ENCODE measurements at regions not wholly inside any gene's neighbourhood (a gene's known extent, or its start where the extent isn't known, plus 50 kb on each side); places are given as distances from the start of the nearest gene placed in this dataset.
A peak's percentile ranks its signal among the peaks of the same experiment; 100 is the strongest.
"Not testable (repeated sequence)": the region's sequence is repeated elsewhere in the genome, so short reads cannot be mapped to it uniquely, and the experiment has no call there.

DNA sequence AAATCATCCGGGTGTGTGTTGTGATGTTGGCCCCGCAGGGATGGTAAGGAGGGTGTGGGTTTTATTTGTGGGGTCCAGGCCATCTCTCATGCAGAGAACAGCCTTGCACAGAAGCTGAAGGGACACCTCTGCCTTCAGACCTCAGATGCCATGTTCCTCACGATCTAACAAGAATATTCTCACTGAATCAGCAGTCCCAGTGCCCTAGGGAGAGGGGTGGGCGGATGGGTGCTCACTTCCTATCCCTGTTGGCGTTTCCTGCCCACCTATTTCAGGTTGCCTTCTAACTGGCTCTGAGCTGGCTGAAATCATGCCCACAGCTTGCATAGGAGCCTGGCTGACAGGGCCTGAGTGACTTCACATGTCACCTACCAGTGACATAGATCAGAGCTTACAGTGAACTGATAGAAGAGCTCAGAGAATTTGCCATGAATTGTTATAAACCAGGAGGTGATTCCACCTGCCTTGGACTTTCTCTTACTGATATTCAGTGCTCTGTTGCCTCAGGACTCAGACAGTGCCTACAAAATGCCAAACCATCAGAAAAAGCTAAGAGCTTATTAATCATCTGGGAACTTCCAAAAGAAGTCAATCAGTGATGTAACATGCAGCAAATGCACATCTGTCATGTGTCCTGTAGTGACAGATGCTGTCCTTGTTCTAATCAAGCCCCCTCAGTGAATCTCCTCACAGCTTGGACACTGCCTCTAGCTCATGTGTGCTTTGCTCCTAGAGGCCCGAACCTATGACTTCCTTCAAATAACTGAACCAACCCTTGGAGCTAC, 186.8 kb upstream of the ADRA1D start:
- no peak for DNase-seq
- peaks cover 15% of the 10 kb centered on the region for H3K27me3 Mint-ChIP-seq
- H3K9me3 Mint-ChIP-seq = no peaks in the 10 kb centered on the region
- no peaks in the 10 kb centered on the region for H3K4me1 Mint-ChIP-seq
- ChIA-PET POLR2A (no interaction called here), CTCF (no interaction called here)
- no peak overlapping the region for H3K4me3 Mint-ChIP-seq
- no peaks in the 10 kb centered on the region for H3K36me3 Mint-ChIP-seq (ENCODE audit: low read depth)
- no peak overlapping the region for H3K27ac Mint-ChIP-seq

DNA sequence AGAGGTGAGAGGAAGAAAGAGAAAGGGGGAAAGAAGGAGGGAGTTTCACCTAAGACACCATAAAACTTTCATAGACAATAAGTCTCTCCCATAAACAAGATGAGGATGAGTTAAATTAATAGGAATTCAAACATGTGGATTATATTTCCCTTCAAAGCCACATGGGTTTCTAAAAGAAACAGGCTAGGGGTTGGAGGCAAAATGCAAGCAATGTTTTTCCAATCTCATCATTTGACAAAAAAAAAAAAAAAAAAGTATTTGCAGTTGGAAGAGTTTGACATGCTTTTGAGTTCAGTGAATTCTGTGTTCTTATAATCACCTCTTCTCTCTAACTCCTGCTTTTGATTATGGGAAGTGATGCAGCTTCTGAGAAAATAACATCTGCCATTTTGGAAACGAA, 186.1 kb upstream of the ADRA1D start:
- peaks cover 15% of the 10 kb centered on the region for H3K27me3 Mint-ChIP-seq
- CTCF ChIA-PET = no interaction called here
- no peaks in the 10 kb centered on the region for H3K4me1 Mint-ChIP-seq
- H3K27ac Mint-ChIP-seq = no peak overlapping the region
- H3K4me3 Mint-ChIP-seq = no peak overlapping the region
- no peaks in the 10 kb centered on the region for H3K36me3 Mint-ChIP-seq (ENCODE audit: low read depth)
- POLR2A ChIA-PET = no interaction called here
- DNase-seq = no peak
- no peaks in the 10 kb centered on the region for H3K9me3 Mint-ChIP-seq

DNA sequence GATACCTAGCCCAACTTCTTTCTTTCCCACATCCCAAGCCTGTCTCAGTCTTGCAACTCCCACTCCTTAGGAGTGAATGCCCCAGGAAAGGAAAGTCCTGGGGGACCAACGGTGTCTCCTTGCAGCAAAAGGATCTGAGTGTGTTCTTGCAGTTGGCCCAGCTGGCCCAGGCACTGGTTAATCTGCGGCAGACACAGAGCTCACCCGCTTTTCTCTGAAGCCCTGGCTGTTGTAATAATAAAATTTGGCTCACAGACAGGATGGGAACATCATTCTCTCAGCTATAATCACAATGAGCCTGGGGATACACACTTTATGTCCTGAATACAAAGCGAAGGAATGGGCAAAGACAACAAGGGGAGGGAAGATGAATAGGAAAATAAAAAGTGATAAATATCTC, 185.6 kb upstream of the ADRA1D start:
- Mint-ChIP-seq H3K36me3 (ENCODE audit: low read depth) (no peaks in the 10 kb centered on the region), H3K4me3 (no peak overlapping the region), H3K9me3 (no peaks in the 10 kb centered on the region), H3K27ac (no peak overlapping the region), H3K4me1 (no peaks in the 10 kb centered on the region), H3K27me3 (peaks cover 15% of the 10 kb centered on the region)
- CTCF ChIA-PET = no interaction called here
- DNase-seq = no peak
- POLR2A ChIA-PET = no interaction called here

DNA sequence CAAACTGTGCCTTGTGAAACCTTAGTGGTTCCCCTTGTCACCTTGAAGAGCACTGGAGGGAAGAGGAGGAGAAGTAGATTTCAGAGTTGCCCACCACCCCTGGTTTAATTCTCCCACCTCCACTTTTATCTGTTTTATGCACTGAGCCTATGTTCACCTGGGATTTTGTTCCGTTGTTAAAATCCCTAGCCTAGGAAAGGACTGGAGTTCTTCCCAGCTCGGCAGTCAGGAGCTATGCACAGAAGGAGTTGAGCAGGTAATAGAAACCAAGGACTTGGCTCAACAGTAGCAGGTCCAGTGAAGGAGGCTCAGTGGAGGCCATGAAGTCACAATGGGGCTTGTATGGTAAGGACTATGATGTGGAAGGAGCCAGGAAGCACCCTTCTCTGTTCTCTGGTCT, 182.4 kb upstream of the ADRA1D start:
- Mint-ChIP-seq H3K36me3 (ENCODE audit: low read depth) (no peaks in the 10 kb centered on the region), H3K4me1 (peaks cover 7% of the 10 kb centered on the region), H3K9me3 (no peaks in the 10 kb centered on the region), H3K27me3 (peaks cover 13% of the 10 kb centered on the region), H3K4me3 (no peak overlapping the region), H3K27ac (no peak overlapping the region)
- ChIA-PET POLR2A (no interaction called here), CTCF (no interaction called here)
- DNase-seq = no peak

DNA sequence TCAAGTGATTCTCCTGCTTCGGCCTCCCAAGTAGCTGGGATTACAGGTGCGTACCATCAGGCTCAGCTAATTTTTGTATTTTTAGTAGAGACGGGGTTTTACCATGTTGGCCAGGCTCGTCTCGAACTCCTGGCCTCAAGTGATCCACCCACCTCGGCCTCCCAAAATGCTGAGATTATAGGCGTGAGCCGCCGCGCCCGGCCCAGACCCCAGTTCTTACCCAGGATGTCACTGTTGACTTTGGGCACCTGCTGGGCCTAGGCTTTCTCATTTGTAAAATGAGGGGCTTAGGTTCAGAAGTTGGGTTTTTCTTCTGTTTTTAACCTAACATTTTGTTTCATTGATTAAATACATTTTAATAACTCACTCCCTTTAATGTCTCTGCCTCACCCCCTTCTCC, 181.7 kb upstream of the ADRA1D start:
- H3K4me1 Mint-ChIP-seq; H3K36me3 Mint-ChIP-seq (ENCODE audit: low read depth); DNase-seq; H3K4me3 Mint-ChIP-seq; H3K27ac Mint-ChIP-seq; H3K9me3 Mint-ChIP-seq; POLR2A ChIA-PET: not testable (repeated sequence)
- peaks cover 13% of the 10 kb centered on the region for H3K27me3 Mint-ChIP-seq
- CTCF ChIA-PET = interaction anchor here (0.6 to 0.7 kb wide), 2 partner anchors 10 to 141 kb away, joined by 3 read pairs; no protein-coding TSS in a partner anchor

DNA sequence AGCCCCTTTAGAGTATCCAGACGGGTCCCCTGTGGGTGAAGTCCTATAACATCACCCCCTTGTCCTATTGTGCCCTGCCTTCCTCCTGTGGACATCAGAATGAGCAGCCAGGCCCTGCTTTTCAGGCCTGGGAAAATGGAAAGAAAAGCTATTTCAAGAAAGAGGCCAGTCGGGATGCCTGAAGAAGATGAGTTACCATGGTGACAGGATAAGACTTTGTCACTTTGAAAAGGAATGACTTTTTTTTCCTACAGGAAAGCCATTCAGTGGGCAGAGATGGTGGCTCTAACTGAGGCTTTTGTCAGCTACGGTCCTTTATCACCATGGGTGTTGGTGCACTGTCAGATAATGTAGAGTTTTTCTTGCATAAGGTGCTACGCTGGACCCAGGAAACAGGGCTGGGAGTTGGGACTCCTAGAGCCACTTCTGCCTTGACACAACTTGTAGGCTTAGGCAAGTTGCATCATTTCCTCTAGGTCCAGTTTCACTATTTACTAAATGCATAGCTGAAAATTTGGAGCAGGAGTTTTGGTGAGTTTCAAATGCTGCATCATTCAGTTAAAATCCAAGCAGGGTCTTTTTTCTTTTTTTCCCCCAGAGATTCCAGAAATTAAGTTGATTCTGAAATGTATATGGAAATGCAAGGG, 179.0 kb upstream of the ADRA1D start:
- ChIA-PET POLR2A (no interaction called here), CTCF (no interaction called here)
- Mint-ChIP-seq H3K4me1 (peaks cover 7% of the 10 kb centered on the region), H3K36me3 (ENCODE audit: low read depth) (no peaks in the 10 kb centered on the region), H3K4me3 (no peak overlapping the region), H3K9me3 (no peaks in the 10 kb centered on the region), H3K27me3 (peaks cover 13% of the 10 kb centered on the region), H3K27ac (peak overlapping the region; percentile 9)
- no peak for DNase-seq

DNA sequence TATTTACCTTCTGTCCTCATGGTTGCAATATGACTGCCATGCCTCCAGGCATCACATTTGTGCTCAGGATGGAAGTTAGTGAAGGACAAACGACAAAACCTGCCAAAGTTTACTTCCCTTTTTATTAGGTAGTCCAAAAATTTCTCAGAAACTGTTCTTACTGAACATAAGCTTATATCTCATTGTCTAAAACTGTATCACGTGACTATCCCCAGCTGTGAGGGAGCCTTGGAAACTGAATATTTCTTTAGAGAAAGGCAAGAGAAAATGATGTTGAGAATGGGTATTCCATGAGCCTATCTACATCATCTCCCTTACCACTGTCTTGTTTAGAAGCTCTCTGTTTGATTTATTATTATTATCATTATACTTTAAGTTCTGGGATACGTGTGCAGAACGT, 169.1 kb upstream of the ADRA1D start:
- Mint-ChIP-seq H3K27ac (no peak overlapping the region), H3K9me3 (no peaks in the 10 kb centered on the region), H3K36me3 (ENCODE audit: low read depth) (no peaks in the 10 kb centered on the region), H3K4me1 (no peaks in the 10 kb centered on the region), H3K27me3 (peaks cover 13% of the 10 kb centered on the region), H3K4me3 (no peak overlapping the region)
- no peak for DNase-seq
- ChIA-PET CTCF (interaction anchor here (1.1 kb wide), 1 partner anchor 11 kb away, joined by 3 read pairs; no protein-coding TSS in a partner anchor), POLR2A (no interaction called here)

DNA sequence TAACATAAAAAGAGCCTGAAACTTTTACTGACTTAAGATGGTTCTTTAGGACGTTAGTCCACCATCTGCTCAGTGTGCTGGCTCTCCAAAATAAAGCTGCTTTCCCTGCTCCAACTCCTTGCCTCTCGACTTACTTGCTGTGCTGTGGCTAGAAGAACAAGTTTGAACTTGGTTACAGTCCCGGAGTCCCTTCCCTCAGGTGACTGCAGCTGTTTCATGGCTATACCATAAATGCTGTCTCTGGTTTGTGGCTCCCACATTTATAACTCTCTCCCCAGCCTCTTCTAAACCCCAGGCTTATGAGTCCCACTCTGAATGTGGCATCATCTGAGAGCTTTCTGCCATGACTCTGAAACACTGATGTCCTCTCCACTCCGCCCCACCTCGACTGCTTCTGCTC, 166.2 kb upstream of the ADRA1D start:
- no peak overlapping the region for H3K27ac Mint-ChIP-seq
- no peak overlapping the region for H3K4me3 Mint-ChIP-seq
- no peaks in the 10 kb centered on the region for H3K9me3 Mint-ChIP-seq
- no peak for DNase-seq
- ChIA-PET POLR2A (no interaction called here), CTCF (no interaction called here)
- H3K27me3 Mint-ChIP-seq = peaks cover 15% of the 10 kb centered on the region
- H3K36me3 Mint-ChIP-seq (ENCODE audit: low read depth) = no peaks in the 10 kb centered on the region
- H3K4me1 Mint-ChIP-seq = no peaks in the 10 kb centered on the region

DNA sequence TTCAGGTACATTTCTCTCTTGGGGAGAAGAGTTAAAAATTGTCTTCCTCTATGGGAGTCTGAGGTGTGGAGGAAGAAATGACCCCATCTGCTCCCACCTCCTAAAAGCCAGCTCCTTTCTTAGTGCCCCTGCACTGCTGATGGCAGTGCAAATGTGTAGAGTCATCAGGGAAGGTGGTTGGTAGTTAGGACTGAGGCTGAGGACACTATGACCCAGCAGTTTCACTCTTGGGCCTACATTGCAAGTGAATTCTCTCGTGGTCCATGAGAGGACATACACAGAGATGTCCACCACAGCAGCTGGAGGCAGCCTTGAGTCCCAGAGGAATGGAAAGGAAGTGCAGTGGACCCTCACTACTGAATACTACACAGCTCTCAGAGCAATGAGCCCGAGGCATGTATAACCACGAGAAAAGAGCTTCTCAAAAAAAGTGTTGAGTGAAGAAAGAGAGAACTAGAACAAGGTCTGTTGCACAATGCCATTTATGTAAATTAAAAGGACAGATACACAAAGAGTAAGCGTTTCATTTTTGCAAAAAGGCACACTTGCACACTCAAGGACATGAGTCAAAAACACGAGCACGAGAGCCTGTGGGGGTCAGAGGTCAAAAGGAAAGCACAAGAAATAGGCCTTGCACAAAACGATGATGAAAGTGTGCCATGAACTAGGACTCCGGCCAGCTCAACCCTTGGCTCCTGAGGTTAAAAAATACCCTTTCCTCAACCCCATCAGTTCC, 164.4 kb upstream of the ADRA1D start:
- CTCF ChIA-PET = no interaction called here

DNA sequence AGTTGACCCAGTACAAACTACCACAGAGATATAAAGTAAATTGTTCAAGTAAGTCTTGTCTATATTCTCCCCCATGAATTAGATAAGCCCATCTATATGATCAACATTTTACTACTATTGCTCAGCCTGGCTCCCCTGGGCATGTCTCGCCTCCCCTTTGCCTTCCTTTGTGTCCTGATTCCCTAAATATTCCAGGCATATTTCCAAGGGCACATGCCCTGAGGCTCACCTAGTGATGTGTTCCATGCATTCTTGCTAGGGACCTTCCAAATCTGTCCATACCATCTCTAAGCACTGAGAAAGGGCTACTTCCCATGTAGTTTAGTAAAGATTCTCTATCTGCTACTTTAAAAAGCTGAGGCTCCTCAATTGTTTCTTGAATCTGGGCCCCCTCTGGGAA, 163.1 kb upstream of the ADRA1D start:
- no peak for DNase-seq
- no peak overlapping the region for H3K4me3 Mint-ChIP-seq
- CTCF ChIA-PET = no interaction called here
- peaks cover 7% of the 10 kb centered on the region for H3K27me3 Mint-ChIP-seq
- no peak overlapping the region for H3K27ac Mint-ChIP-seq
- no peaks in the 10 kb centered on the region for H3K36me3 Mint-ChIP-seq (ENCODE audit: low read depth)
- H3K9me3 Mint-ChIP-seq = no peaks in the 10 kb centered on the region
- POLR2A ChIA-PET = no interaction called here
- H3K4me1 Mint-ChIP-seq = no peaks in the 10 kb centered on the region

More for the DNA sequence above, 164.4 kb upstream of the ADRA1D start:
- no peaks in the 10 kb centered on the region for H3K9me3 Mint-ChIP-seq
- no peaks in the 10 kb centered on the region for H3K36me3 Mint-ChIP-seq (ENCODE audit: low read depth)
- DNase-seq = no peak
- POLR2A ChIA-PET = no interaction called here
- H3K4me1 Mint-ChIP-seq = no peaks in the 10 kb centered on the region
- peaks cover 9% of the 10 kb centered on the region for H3K27me3 Mint-ChIP-seq
- no peak overlapping the region for H3K27ac Mint-ChIP-seq
- H3K4me3 Mint-ChIP-seq = no peak overlapping the region

DNA sequence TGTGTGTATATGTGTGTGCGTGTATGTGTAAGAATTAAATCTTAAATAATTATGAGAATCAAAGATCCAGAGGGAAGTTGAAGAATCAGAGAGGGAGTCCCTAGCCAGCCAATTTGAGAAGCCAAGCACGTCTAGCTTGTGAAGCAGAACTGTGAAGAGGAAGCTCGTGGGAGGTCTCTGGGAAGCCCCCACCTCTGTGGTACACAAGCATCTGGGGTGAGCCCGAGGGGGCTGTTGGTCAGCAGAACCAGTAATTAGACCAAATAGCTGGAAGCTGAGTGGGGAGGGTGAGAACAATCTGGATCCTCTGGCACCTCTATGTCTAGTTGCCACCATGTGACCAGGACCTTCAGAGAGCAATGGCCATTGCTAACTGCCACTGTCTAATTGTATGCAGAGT, 162.7 kb upstream of the ADRA1D start:
- H3K27me3 Mint-ChIP-seq = peaks cover 7% of the 10 kb centered on the region
- no peak overlapping the region for H3K4me3 Mint-ChIP-seq
- ChIA-PET CTCF (no interaction called here), POLR2A (no interaction called here)
- no peaks in the 10 kb centered on the region for H3K36me3 Mint-ChIP-seq (ENCODE audit: low read depth)
- no peak for DNase-seq
- H3K4me1 Mint-ChIP-seq = no peaks in the 10 kb centered on the region
- no peaks in the 10 kb centered on the region for H3K9me3 Mint-ChIP-seq
- H3K27ac Mint-ChIP-seq = no peak overlapping the region

DNA sequence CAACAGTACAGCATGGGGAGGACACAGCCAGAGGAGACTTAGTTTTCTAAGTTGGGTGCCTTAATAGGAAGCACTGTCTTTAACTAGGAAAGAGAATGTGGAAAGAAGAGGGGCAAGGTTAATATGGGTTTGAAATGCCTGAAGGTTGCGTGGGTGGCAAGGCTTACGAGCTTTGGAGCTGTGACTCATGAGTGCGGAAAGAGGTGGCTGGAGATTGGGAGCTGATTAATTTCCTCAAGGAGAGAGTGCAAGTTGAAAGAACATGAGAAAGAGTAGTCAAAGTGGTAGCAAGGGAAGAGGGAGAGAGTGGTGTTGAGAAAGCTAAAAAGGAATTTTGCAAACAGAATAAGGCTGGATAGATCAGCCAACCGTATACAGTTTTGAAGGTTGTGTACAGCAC, 157.5 kb upstream of the ADRA1D start:
- DNase-seq = no peak
- no peaks in the 10 kb centered on the region for H3K9me3 Mint-ChIP-seq
- H3K4me1 Mint-ChIP-seq = no peaks in the 10 kb centered on the region
- no peak overlapping the region for H3K27ac Mint-ChIP-seq
- CTCF ChIA-PET = no interaction called here
- H3K4me3 Mint-ChIP-seq = no peak overlapping the region
- H3K27me3 Mint-ChIP-seq = peaks cover 18% of the 10 kb centered on the region
- POLR2A ChIA-PET = no interaction called here
- no peaks in the 10 kb centered on the region for H3K36me3 Mint-ChIP-seq (ENCODE audit: low read depth)

DNA sequence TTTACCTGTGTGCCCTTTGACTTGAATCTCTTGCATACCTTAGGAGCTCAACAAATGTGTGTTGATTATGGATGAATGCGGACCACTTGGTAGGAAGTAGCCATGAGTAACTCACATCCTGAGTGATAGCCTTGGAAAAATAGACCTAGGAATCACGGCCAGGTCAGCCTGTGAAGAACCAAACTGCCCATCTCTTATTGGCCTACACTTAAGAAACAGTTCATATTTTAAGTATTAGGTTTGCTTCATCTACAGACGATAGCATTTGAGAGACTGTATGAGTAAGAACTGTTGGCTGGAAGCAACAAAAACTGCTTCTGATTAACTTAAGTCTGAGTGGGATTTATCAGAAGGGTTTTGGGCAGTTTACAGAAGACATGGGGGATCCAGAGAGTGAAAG, 152.5 kb upstream of the ADRA1D start:
- DNase-seq = no peak
- Mint-ChIP-seq H3K36me3 (ENCODE audit: low read depth) (no peaks in the 10 kb centered on the region), H3K4me3 (no peak overlapping the region), H3K27ac (no peak overlapping the region), H3K4me1 (no peaks in the 10 kb centered on the region), H3K27me3 (peaks cover 45% of the 10 kb centered on the region), H3K9me3 (no peaks in the 10 kb centered on the region)
- CTCF ChIA-PET = no interaction called here
- POLR2A ChIA-PET = no interaction called here

DNA sequence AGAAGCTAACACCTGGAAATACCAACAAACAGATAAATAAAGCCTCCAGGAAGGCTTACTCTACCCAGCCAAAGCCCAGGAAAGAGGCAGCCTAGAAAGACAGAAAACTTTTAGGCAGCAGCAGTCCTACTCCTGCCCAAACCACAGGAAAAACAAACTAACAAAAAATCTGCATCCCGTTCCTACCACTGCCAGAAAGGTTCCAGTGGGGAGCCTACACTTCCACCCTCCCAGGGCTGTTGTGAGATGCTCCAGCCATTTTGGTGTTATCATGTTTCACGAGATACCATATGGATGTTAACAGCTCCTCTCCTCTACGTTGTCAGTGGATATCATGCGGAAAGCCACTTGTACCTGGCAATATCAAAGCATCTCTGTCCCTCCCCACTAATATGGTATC, 135.9 kb upstream of the ADRA1D start:
- Mint-ChIP-seq H3K27ac (no peak overlapping the region), H3K36me3 (ENCODE audit: low read depth) (no peaks in the 10 kb centered on the region), H3K27me3 (peaks cover 42% of the 10 kb centered on the region)

More for the DNA sequence above, 135.9 kb upstream of the ADRA1D start:
- ChIA-PET POLR2A (no interaction called here), CTCF (no interaction called here)
- no peak for DNase-seq
- H3K4me1 Mint-ChIP-seq = no peaks in the 10 kb centered on the region
- H3K4me3 Mint-ChIP-seq = no peak overlapping the region
- H3K9me3 Mint-ChIP-seq = no peaks in the 10 kb centered on the region

All from activated CD4-positive, alpha-beta memory T cell treated with anti-CD3 and anti-CD28 coated beads, Interleukin-2, amount 10 ng/mL, durations not matched to agents 7 days and 5 days (primary cell).